Liver (tissue), 3 donors: ENCODE measurements at regions not wholly inside any gene's neighbourhood (a gene's known extent, or its start where the extent isn't known, plus 50 kb on each side); places are given as distances from the start of the nearest gene placed in this dataset.

ENCODE experiments used
- EGR1 ChIP-seq, 2 donors: IDR thresholded peaks; 2 replicates each; pipeline ENCODE4 v1.6.1; 2016 to 2018; ENCODE audit warnings: antibody characterized with exemption in 2 of 2, low read depth in 2 of 2
- GABPA ChIP-seq, 2 donors: IDR thresholded peaks in 1 of 2; conservative IDR thresholded peaks in 1 of 2; 2 replicates each; pipeline ENCODE4 v1.6.1; 2016; ENCODE audit warnings: antibody characterized with exemption in 2 of 2, mild to moderate bottlenecking in 1 of 2, moderate library complexity in 1 of 2
- JUND ChIP-seq, 2 donors: IDR thresholded peaks; 2 replicates each; pipeline ENCODE4 v1.6.1; 2016; ENCODE audit warnings: antibody characterized with exemption in 2 of 2
- SP1 ChIP-seq: IDR thresholded peaks from 2 replicates; pipeline ENCODE4 v1.6.1; 2018; ENCODE audit warnings: antibody characterized with exemption, mild to moderate bottlenecking
- TAF1 ChIP-seq: conservative IDR thresholded peaks from 2 replicates; pipeline ENCODE4 v1.6.1; 2016; ENCODE audit warnings: antibody characterized with exemption, mild to moderate bottlenecking
- YY1 ChIP-seq: IDR thresholded peaks from 2 replicates; pipeline ENCODE4 v1.6.1; 2016; ENCODE audit warnings: antibody characterized with exemption, mild to moderate bottlenecking
- TF ChIP-seq, protein P1 (sequence below): fragments of 150-350 bp; IDR thresholded peaks from 2 replicates; pipeline ENCODE4 v1.5.1; 2017; ENCODE audit warnings: improper control_type of control experiment, low read depth, low read length; ENCODE audit not compliant: missing input control
- TF ChIP-seq, protein P2 (sequence below): IDR thresholded peaks from 2 replicates; pipeline ENCODE4 v1.6.1; 2016; ENCODE audit warnings: antibody characterized with exemption
- TF ChIP-seq, protein P3 (sequence below): IDR thresholded peaks from 2 replicates; pipeline ENCODE4 v1.6.1; 2016; ENCODE audit warnings: antibody characterized with exemption
- TF ChIP-seq, protein P4 (sequence below): IDR thresholded peaks from 2 replicates; pipeline ENCODE4 v1.6.1; 2016; ENCODE audit warnings: antibody characterized with exemption, mild to moderate bottlenecking
- TF ChIP-seq, protein P5 (sequence below): IDR thresholded peaks from 2 replicates; pipeline ENCODE4 v1.6.1; 2016; ENCODE audit warnings: antibody characterized with exemption
- donor health status: healthy.
- donor health status: healthy.

DNA sequence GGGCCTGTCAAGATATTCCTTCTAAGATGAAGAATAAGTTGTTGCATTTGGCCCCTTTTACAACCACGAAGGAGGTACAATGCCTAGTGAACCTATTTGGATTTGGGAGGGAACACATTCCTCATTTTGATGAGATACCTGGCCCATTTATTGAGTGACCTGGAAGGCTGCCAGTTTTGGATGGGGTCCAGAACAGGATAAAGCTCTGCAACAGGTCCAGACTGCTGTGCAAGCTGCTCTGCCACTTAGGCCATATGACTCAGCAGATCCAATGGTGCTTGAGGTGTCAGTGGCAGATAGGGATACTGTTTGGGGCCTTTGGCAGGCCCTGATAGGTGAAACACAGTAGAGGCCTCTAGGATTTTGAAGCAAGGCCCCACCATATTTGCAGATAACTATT lies 704.6 kb downstream of the CCSER2 start:
- TF ChIP-seq, protein P1, sequence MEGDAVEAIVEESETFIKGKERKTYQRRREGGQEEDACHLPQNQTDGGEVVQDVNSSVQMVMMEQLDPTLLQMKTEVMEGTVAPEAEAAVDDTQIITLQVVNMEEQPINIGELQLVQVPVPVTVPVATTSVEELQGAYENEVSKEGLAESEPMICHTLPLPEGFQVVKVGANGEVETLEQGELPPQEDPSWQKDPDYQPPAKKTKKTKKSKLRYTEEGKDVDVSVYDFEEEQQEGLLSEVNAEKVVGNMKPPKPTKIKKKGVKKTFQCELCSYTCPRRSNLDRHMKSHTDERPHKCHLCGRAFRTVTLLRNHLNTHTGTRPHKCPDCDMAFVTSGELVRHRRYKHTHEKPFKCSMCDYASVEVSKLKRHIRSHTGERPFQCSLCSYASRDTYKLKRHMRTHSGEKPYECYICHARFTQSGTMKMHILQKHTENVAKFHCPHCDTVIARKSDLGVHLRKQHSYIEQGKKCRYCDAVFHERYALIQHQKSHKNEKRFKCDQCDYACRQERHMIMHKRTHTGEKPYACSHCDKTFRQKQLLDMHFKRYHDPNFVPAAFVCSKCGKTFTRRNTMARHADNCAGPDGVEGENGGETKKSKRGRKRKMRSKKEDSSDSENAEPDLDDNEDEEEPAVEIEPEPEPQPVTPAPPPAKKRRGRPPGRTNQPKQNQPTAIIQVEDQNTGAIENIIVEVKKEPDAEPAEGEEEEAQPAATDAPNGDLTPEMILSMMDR, result no peak
- no peak for TF ChIP-seq YY1
- TF ChIP-seq, protein P2, sequence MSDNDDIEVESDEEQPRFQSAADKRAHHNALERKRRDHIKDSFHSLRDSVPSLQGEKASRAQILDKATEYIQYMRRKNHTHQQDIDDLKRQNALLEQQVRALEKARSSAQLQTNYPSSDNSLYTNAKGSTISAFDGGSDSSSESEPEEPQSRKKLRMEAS, result no peak
- no peak for TF ChIP-seq SP1
- TF ChIP-seq TAF1, result no peak
- TF ChIP-seq, protein P3, sequence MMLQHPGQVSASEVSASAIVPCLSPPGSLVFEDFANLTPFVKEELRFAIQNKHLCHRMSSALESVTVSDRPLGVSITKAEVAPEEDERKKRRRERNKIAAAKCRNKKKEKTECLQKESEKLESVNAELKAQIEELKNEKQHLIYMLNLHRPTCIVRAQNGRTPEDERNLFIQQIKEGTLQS, result no peak
- TF ChIP-seq JUND (IDR thresholded peaks at IDR 0.05), result no peak
- TF ChIP-seq, protein P4, sequence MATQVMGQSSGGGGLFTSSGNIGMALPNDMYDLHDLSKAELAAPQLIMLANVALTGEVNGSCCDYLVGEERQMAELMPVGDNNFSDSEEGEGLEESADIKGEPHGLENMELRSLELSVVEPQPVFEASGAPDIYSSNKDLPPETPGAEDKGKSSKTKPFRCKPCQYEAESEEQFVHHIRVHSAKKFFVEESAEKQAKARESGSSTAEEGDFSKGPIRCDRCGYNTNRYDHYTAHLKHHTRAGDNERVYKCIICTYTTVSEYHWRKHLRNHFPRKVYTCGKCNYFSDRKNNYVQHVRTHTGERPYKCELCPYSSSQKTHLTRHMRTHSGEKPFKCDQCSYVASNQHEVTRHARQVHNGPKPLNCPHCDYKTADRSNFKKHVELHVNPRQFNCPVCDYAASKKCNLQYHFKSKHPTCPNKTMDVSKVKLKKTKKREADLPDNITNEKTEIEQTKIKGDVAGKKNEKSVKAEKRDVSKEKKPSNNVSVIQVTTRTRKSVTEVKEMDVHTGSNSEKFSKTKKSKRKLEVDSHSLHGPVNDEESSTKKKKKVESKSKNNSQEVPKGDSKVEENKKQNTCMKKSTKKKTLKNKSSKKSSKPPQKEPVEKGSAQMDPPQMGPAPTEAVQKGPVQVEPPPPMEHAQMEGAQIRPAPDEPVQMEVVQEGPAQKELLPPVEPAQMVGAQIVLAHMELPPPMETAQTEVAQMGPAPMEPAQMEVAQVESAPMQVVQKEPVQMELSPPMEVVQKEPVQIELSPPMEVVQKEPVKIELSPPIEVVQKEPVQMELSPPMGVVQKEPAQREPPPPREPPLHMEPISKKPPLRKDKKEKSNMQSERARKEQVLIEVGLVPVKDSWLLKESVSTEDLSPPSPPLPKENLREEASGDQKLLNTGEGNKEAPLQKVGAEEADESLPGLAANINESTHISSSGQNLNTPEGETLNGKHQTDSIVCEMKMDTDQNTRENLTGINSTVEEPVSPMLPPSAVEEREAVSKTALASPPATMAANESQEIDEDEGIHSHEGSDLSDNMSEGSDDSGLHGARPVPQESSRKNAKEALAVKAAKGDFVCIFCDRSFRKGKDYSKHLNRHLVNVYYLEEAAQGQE, result no peak
- no peak for TF ChIP-seq GABPA (IDR thresholded peaks at IDR 0.05 in 1 of 2, conservative IDR thresholded peaks at IDR 0.05 in 1 of 2)
- TF ChIP-seq, protein P5, sequence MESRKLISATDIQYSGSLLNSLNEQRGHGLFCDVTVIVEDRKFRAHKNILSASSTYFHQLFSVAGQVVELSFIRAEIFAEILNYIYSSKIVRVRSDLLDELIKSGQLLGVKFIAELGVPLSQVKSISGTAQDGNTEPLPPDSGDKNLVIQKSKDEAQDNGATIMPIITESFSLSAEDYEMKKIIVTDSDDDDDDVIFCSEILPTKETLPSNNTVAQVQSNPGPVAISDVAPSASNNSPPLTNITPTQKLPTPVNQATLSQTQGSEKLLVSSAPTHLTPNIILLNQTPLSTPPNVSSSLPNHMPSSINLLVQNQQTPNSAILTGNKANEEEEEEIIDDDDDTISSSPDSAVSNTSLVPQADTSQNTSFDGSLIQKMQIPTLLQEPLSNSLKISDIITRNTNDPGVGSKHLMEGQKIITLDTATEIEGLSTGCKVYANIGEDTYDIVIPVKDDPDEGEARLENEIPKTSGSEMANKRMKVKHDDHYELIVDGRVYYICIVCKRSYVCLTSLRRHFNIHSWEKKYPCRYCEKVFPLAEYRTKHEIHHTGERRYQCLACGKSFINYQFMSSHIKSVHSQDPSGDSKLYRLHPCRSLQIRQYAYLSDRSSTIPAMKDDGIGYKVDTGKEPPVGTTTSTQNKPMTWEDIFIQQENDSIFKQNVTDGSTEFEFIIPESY, result no peak
- TF ChIP-seq EGR1 (IDR thresholded peaks at IDR 0.05; ENCODE audit: low read depth in 2 of 2), result no peak
